DOHH2 (cell line): ENCODE measurements at regions not wholly inside any gene's neighbourhood (a gene's known extent, or its start where the extent isn't known, plus 50 kb on each side); places are given as distances from the start of the nearest gene placed in this dataset.

Experiments
- H3F3A ChIP-seq: fragments of 200-600 bp; sonication (generic), shearing (Covaris generic); 2 replicates; pipeline ENCODE4 v1.6.0; 2016; ENCODE audit warnings: antibody characterized with exemption, mild to moderate bottlenecking; ENCODE audit not compliant: control insufficient read depth, insufficient read depth
- H3K27ac ChIP-seq: fragments of 200-600 bp; sonication (generic); 2 replicates; pipeline ENCODE4 v1.5.1; 2014; ENCODE audit warnings: low read depth, mild to moderate bottlenecking, low read length, moderate library complexity
- H3K27me3 ChIP-seq: fragments of 200-600 bp; sonication (generic); 2 replicates; pipeline ENCODE4 v1.6.1; 2014; ENCODE audit warnings: mild to moderate bottlenecking, low read length, mixed read lengths; ENCODE audit not compliant: control insufficient read depth
- H3K36me3 ChIP-seq: fragments of 200-600 bp; sonication (generic); 2 replicates; pipeline ENCODE4 v1.6.1; 2014; ENCODE audit warnings: mild to moderate bottlenecking, low read length, moderate library complexity, mixed read lengths; ENCODE audit not compliant: control insufficient read depth
- H3K4me1 ChIP-seq: fragments of 200-600 bp; sonication (generic); 2 replicates; pipeline ENCODE4 v1.6.1; 2014; ENCODE audit warnings: mild to moderate bottlenecking, low read length, mixed read lengths; ENCODE audit not compliant: control insufficient read depth
- H3K4me2 ChIP-seq: fragments of 200-600 bp; sonication (generic); 2 replicates; pipeline ENCODE4 v1.6.0; 2014; ENCODE audit warnings: mild to moderate bottlenecking, low read length, moderate library complexity
- H3K4me3 ChIP-seq: fragments of 200-600 bp; sonication (generic); 2 replicates; pipeline ENCODE4 v1.5.1; 2014; ENCODE audit warnings: mild to moderate bottlenecking, low read length, mixed read lengths
- H3K79me2 ChIP-seq: fragments of 200-600 bp; sonication (generic); 2 replicates; pipeline ENCODE4 v1.6.1; 2014; ENCODE audit warnings: mild to moderate bottlenecking, low read length, mixed read lengths; ENCODE audit not compliant: control insufficient read depth
- H3K9me2 ChIP-seq: fragments of 200-600 bp; sonication (generic); replicated peaks from 2 replicates; pipeline ENCODE4 v1.6.1; 2014; ENCODE audit warnings: mild to moderate bottlenecking, low read length, mixed read lengths; ENCODE audit not compliant: control insufficient read depth
- H3K9me3 ChIP-seq: fragments of 200-600 bp; sonication (generic); 2 replicates; pipeline ENCODE4 v1.6.1; 2014; ENCODE audit warnings: antibody characterized with exemption, low read length, mixed read lengths; ENCODE audit not compliant: control insufficient read depth, insufficient read depth
- H4K20me1 ChIP-seq: fragments of 200-600 bp; sonication (generic); 2 replicates; pipeline ENCODE4 v1.6.0; 2014; ENCODE audit warnings: low read depth, mild to moderate bottlenecking, antibody characterized with exemption, low read length, moderate library complexity; ENCODE audit not compliant: control insufficient read depth, insufficient read depth
- EZH2phosphoT487 ChIP-seq: fragments of 200-600 bp; sonication (generic); IDR thresholded peaks from 2 replicates; pipeline ENCODE4 v1.6.1; 2017; ENCODE audit warnings: borderline replicate concordance, mild to moderate bottlenecking, antibody characterized with exemption, low read length, moderate library complexity, mixed read lengths
- TF ChIP-seq, protein P1 (sequence below): fragments of 200-600 bp; sonication (generic); IDR thresholded peaks from one replicate; pipeline ENCODE4 v1.5.1; 2014; ENCODE audit warnings: antibody characterized with exemption, mild to moderate bottlenecking, low read depth, low read length; ENCODE audit not compliant: poor library complexity, severe bottlenecking

GRCh38 chr18:34639687-34640086, 70.4 kb upstream of the DTNA start:
- no peaks in the 10 kb centered on the region for H3K9me3 ChIP-seq
- H3K4me2 ChIP-seq: no peak overlapping the region
- H3K4me1 ChIP-seq: no peaks in the 10 kb centered on the region
- H3F3A ChIP-seq: no peaks in the 10 kb centered on the region
- no peaks in the 10 kb centered on the region for H3K9me2 ChIP-seq
- no peaks in the 10 kb centered on the region for H3K27me3 ChIP-seq
- H3K27ac ChIP-seq: no peak overlapping the region
- no peak overlapping the region for H3K4me3 ChIP-seq
- TF ChIP-seq, protein P1, sequence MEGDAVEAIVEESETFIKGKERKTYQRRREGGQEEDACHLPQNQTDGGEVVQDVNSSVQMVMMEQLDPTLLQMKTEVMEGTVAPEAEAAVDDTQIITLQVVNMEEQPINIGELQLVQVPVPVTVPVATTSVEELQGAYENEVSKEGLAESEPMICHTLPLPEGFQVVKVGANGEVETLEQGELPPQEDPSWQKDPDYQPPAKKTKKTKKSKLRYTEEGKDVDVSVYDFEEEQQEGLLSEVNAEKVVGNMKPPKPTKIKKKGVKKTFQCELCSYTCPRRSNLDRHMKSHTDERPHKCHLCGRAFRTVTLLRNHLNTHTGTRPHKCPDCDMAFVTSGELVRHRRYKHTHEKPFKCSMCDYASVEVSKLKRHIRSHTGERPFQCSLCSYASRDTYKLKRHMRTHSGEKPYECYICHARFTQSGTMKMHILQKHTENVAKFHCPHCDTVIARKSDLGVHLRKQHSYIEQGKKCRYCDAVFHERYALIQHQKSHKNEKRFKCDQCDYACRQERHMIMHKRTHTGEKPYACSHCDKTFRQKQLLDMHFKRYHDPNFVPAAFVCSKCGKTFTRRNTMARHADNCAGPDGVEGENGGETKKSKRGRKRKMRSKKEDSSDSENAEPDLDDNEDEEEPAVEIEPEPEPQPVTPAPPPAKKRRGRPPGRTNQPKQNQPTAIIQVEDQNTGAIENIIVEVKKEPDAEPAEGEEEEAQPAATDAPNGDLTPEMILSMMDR: no peak
- TF ChIP-seq EZH2phosphoT487: no peak
- H4K20me1 ChIP-seq: no peaks in the 10 kb centered on the region
- H3K36me3 ChIP-seq: no peaks in the 10 kb centered on the region
- no peaks in the 10 kb centered on the region for H3K79me2 ChIP-seq

DNA sequence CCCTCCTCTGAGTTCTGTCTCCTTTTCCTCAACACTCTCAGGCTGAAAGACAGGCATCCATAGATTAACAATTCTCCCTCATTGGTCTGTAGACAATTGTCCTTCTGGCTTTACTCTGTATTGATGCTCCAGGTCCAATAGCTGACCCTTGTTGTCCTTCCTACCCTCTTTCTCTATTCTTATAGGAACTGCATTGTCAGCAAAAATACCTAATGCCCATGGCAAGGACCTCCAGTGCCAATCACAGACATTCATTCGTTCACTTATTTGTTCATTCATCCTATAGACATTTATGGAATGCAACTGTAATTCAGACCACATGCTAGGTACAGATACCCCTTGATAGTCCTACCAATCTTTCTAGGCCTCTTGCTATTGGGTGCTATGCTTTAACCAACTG, 69.8 kb upstream of the DTNA start:
- Histone ChIP-seq H3K27ac (no peak overlapping the region), H3K79me2 (no peaks in the 10 kb centered on the region), H3K9me3 (no peaks in the 10 kb centered on the region), H3K4me2 (no peak overlapping the region), H3K36me3 (no peaks in the 10 kb centered on the region), H3K27me3 (no peaks in the 10 kb centered on the region), H3K4me3 (no peak overlapping the region), H4K20me1 (no peaks in the 10 kb centered on the region), H3K9me2 (no peaks in the 10 kb centered on the region), H3K4me1 (no peaks in the 10 kb centered on the region), H3F3A (no peaks in the 10 kb centered on the region)
- TF ChIP-seq, protein P1: no peak
- no peak for TF ChIP-seq EZH2phosphoT487

GRCh38 chr18:34643989-34644388, 66.1 kb upstream of the DTNA start:
- H3K79me2 ChIP-seq: no peaks in the 10 kb centered on the region
- H3K4me3 ChIP-seq: no peak overlapping the region
- H3K27me3 ChIP-seq: no peaks in the 10 kb centered on the region
- H4K20me1 ChIP-seq: no peaks in the 10 kb centered on the region
- no peaks in the 10 kb centered on the region for H3K36me3 ChIP-seq
- H3F3A ChIP-seq: no peaks in the 10 kb centered on the region
- H3K9me3 ChIP-seq: no peaks in the 10 kb centered on the region
- TF ChIP-seq, protein P1: no peak
- TF ChIP-seq EZH2phosphoT487: no peak
- no peaks in the 10 kb centered on the region for H3K9me2 ChIP-seq
- H3K27ac ChIP-seq: no peak overlapping the region
- H3K4me2 ChIP-seq: no peak overlapping the region
- H3K4me1 ChIP-seq: peaks cover 8% of the 10 kb centered on the region

GRCh38 chr18:34647251-34647650, 62.8 kb upstream of the DTNA start:
- no peaks in the 10 kb centered on the region for H3K36me3 ChIP-seq
- H3K4me3 ChIP-seq: peak overlapping the region; percentile 46
- peak overlapping the region; percentile 36 for H3K4me2 ChIP-seq

More at GRCh38 chr18:34647251-34647650, 62.8 kb upstream of the DTNA start:
- H3K9me2 ChIP-seq: no peaks in the 10 kb centered on the region
- no peaks in the 10 kb centered on the region for H3K9me3 ChIP-seq
- H3K27ac ChIP-seq: no peak overlapping the region
- H4K20me1 ChIP-seq: no peaks in the 10 kb centered on the region
- TF ChIP-seq, protein P1: no peak
- no peak for TF ChIP-seq EZH2phosphoT487
- H3K4me1 ChIP-seq: peaks cover 38% of the 10 kb centered on the region
- H3K79me2 ChIP-seq: no peaks in the 10 kb centered on the region
- H3F3A ChIP-seq: no peaks in the 10 kb centered on the region
- H3K27me3 ChIP-seq: no peaks in the 10 kb centered on the region
